Colonic mucosa (tissue), 4 donors: ENCODE measurements at regions not wholly inside any gene's neighbourhood (a gene's known extent, or its start where the extent isn't known, plus 50 kb on each side); places are given as distances from the start of the nearest gene placed in this dataset.
A peak's percentile ranks its signal among the peaks of the same experiment; 100 is the strongest.

ENCODE experiments used
- DNase-seq: peaks from one replicate; pipeline ENCODE4 v3.0.0-alpha.2; 2020
- H3K27ac ChIP-seq: fragments of 200-600 bp; one replicate; pipeline ENCODE4 v1.8.0; 2021
- H3K27me3 ChIP-seq: fragments of 200-600 bp; one replicate; pipeline ENCODE4 v1.8.0; 2021
- H3K36me3 ChIP-seq: fragments of 200-600 bp; one replicate; pipeline ENCODE4 v1.8.0; 2021
- H3K4me1 ChIP-seq: fragments of 200-600 bp; one replicate; pipeline ENCODE4 v1.8.0; 2021; ENCODE audit warnings: mild to moderate bottlenecking
- H3K4me3 ChIP-seq: fragments of 200-600 bp; one replicate; pipeline ENCODE4 v1.8.0; 2021
- H3K9ac ChIP-seq, 2 donors: one replicate each; pipeline ENCODE4 v1.7.0; 2013; ENCODE audit warnings: control low read depth in 2 of 2, low read depth in 2 of 2, low read length in 2 of 2
- H3K9me3 ChIP-seq: fragments of 200-600 bp; one replicate; pipeline ENCODE4 v1.8.0; 2021
- intact Hi-C: fragments of 100-400 bp; cut with DNase I; formaldehyde crosslinking; loops from one replicate; pipeline ENCODE4 v1.14.1; 2022
- TF ChIP-seq, protein P1 (sequence below): fragments of 200-600 bp; IDR thresholded peaks from one replicate; pipeline ENCODE4 v1.8.0; 2022; ENCODE audit warnings: antibody characterized with exemption, mild to moderate bottlenecking
- donor health status: healthy.
- donor health status: DM: no; HTN: no; CAD: no.
- donor health status: DM: no; HTN: no; CAD: no.

- no peaks in the 10 kb centered on the region for H3K4me1 ChIP-seq
- H3K9me3 ChIP-seq, result no peaks in the 10 kb centered on the region
- no peaks in the 10 kb centered on the region for H3K36me3 ChIP-seq
- no peak overlapping the region for H3K9ac ChIP-seq
- intact Hi-C loops, result no loop called here
- TF ChIP-seq, protein P1, sequence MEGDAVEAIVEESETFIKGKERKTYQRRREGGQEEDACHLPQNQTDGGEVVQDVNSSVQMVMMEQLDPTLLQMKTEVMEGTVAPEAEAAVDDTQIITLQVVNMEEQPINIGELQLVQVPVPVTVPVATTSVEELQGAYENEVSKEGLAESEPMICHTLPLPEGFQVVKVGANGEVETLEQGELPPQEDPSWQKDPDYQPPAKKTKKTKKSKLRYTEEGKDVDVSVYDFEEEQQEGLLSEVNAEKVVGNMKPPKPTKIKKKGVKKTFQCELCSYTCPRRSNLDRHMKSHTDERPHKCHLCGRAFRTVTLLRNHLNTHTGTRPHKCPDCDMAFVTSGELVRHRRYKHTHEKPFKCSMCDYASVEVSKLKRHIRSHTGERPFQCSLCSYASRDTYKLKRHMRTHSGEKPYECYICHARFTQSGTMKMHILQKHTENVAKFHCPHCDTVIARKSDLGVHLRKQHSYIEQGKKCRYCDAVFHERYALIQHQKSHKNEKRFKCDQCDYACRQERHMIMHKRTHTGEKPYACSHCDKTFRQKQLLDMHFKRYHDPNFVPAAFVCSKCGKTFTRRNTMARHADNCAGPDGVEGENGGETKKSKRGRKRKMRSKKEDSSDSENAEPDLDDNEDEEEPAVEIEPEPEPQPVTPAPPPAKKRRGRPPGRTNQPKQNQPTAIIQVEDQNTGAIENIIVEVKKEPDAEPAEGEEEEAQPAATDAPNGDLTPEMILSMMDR, result no peak
- no peak for DNase-seq
- H3K27ac ChIP-seq, result no peak overlapping the region
- no peak overlapping the region for H3K4me3 ChIP-seq
- no peaks in the 10 kb centered on the region for H3K27me3 ChIP-seq
These were observed 233.4 kb downstream of the ZPLD1 start for GRCh38 chr3:102668247-102668646.

GRCh38 chr3:102670986-102671385 is 236.2 kb downstream of the ZPLD1 start:
- no peak overlapping the region for H3K9ac ChIP-seq
- no peaks in the 10 kb centered on the region for H3K9me3 ChIP-seq
- no peaks in the 10 kb centered on the region for H3K4me1 ChIP-seq
- intact Hi-C loops, result no loop called here
- no peak overlapping the region for H3K27ac ChIP-seq
- H3K4me3 ChIP-seq, result no peak overlapping the region
- no peak for DNase-seq
- no peaks in the 10 kb centered on the region for H3K36me3 ChIP-seq
- TF ChIP-seq, protein P1, result no peak
- H3K27me3 ChIP-seq, result no peaks in the 10 kb centered on the region

DNA sequence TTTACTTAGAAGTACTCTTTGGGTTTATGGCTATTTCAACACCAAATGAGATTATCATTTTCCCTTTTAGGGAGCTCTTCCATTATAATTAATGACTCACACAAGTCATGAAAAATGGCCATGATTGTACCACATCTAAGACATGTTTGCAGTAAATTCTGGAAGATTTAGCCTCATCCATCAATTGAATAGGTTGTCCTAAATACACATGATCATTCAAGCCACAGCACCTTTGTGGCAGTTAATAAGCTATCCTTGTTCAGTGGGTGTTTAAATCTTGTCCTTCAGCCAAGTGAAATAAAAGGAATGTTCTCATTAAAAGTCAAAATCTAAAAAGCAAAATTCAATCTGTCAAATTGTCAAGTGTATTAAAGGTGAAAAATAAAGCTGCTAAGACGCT is 237.5 kb downstream of the ZPLD1 start:
- Histone ChIP-seq H3K27ac (no peak overlapping the region), H3K36me3 (no peaks in the 10 kb centered on the region), H3K9ac (no peak overlapping the region), H3K27me3 (no peaks in the 10 kb centered on the region), H3K4me1 (no peaks in the 10 kb centered on the region), H3K4me3 (no peak overlapping the region), H3K9me3 (no peaks in the 10 kb centered on the region)
- intact Hi-C loops, result no loop called here
- TF ChIP-seq, protein P1, result no peak
- DNase-seq, result no peak

- H3K36me3 ChIP-seq, result no peaks in the 10 kb centered on the region
- TF ChIP-seq, protein P1, result peak; percentile 71
- H3K27me3 ChIP-seq, result no peaks in the 10 kb centered on the region
- H3K9me3 ChIP-seq, result no peaks in the 10 kb centered on the region
- no peak overlapping the region for H3K4me3 ChIP-seq
- intact Hi-C loops, result no loop called here
- no peak overlapping the region for H3K27ac ChIP-seq
- peak; percentile 57 for DNase-seq
- no peaks in the 10 kb centered on the region for H3K4me1 ChIP-seq
- no peak overlapping the region for H3K9ac ChIP-seq
These were observed 238.7 kb downstream of the ZPLD1 start for GRCh38 chr3:102673271-102674115.

DNA sequence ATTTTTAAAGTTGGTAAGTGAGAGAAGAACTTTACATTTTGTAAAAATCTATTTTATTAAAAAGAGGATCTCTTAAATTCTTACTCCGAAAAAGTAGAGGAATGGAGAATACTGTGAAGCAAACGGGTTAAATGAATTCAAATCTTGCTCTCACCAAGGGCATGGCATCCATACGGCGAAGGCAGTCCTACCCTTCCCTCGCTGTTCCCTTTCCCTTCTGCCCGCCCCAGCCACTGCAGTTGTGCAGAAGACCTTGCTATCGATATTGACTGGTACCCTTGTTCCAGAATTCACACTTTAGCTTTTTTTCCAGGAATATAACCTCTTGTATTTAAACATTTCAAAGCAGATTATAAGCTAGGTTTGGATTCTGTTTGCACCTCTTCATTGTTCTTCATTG is 239.5 kb downstream of the ZPLD1 start:
- intact Hi-C loops, result no loop called here
- no peaks in the 10 kb centered on the region for H3K4me1 ChIP-seq
- H3K36me3 ChIP-seq, result no peaks in the 10 kb centered on the region
- H3K9ac ChIP-seq, result no peak overlapping the region
- DNase-seq, result no peak
- H3K27ac ChIP-seq, result no peak overlapping the region
- no peaks in the 10 kb centered on the region for H3K9me3 ChIP-seq
- H3K27me3 ChIP-seq, result no peaks in the 10 kb centered on the region
- TF ChIP-seq, protein P1, result no peak
- no peak overlapping the region for H3K4me3 ChIP-seq
